NCI-H2171 (cell line): ENCODE measurements at regions not wholly inside any gene's neighbourhood (a gene's known extent, or its start where the extent isn't known, plus 50 kb on each side); places are given as distances from the start of the nearest gene placed in this dataset.

Source experiments
- DNase-seq: peaks from one replicate; lab custom pipeline; 2025; lab: John Stamatoyannopoulos, UW

- DNase-seq: no peak
Measured at GRCh38 chr14:58697930-58698642, 60.3 kb downstream of the DACT1 start.

- no peak for DNase-seq
Measured at GRCh38 chr14:58699681-58700205, 62.0 kb downstream of the DACT1 start.

GRCh38 chr14:58701156-58701555 lies 63.4 kb downstream of the DACT1 start:
- no peak for DNase-seq

GRCh38 chr14:58701604-58702003 lies 63.8 kb downstream of the DACT1 start:
- no peak for DNase-seq

GRCh38 chr14:58702441-58703160 lies 64.8 kb downstream of the DACT1 start:
- no peak for DNase-seq

GRCh38 chr14:58703161-58703506 lies 65.4 kb downstream of the DACT1 start:
- DNase-seq: no peak

- no peak for DNase-seq
Measured at GRCh38 chr14:58705066-58705465, 67.3 kb downstream of the DACT1 start.

GRCh38 chr14:58707949-58708348 lies 70.2 kb downstream of the DACT1 start:
- DNase-seq: no peak

GRCh38 chr14:58709949-58710348 lies 72.2 kb downstream of the DACT1 start:
- no peak for DNase-seq

- DNase-seq: no peak
Measured at GRCh38 chr14:58711382-58711781, 73.6 kb downstream of the DACT1 start.

GRCh38 chr14:58712357-58712756 lies 74.6 kb downstream of the DACT1 start:
- no peak for DNase-seq

GRCh38 chr14:58713677-58714076 lies 75.9 kb downstream of the DACT1 start:
- DNase-seq: no peak

GRCh38 chr14:58716706-58717105 lies 78.9 kb downstream of the DACT1 start:
- no peak for DNase-seq

- DNase-seq: no peak
Measured at GRCh38 chr14:58717211-58717610, 79.4 kb downstream of the DACT1 start.

- no peak for DNase-seq
Measured at GRCh38 chr14:58717813-58718212, 80.1 kb downstream of the DACT1 start.

GRCh38 chr14:58718226-58719205 lies 80.8 kb downstream of the DACT1 start:
- DNase-seq: no peak

- DNase-seq: no peak
Measured at GRCh38 chr14:58721723-58722122, 84.0 kb downstream of the DACT1 start.

GRCh38 chr14:58722441-58722840 lies 84.7 kb downstream of the DACT1 start:
- DNase-seq: no peak

GRCh38 chr14:58724206-58724605 lies 86.4 kb downstream of the DACT1 start:
- DNase-seq: no peak

GRCh38 chr14:58724702-58725101 lies 86.9 kb downstream of the DACT1 start:
- no peak for DNase-seq

- DNase-seq: no peak
Measured at GRCh38 chr14:58725226-58725625, 87.5 kb downstream of the DACT1 start.

- DNase-seq: no peak
Measured at GRCh38 chr14:58725871-58726270, 88.1 kb downstream of the DACT1 start.
